Gastroesophageal sphincter (tissue), 3 donors: ENCODE measurements at regions not wholly inside any gene's neighbourhood (a gene's known extent, or its start where the extent isn't known, plus 50 kb on each side); places are given as distances from the start of the nearest gene placed in this dataset.

Experiments used
- POLR2A ChIP-seq, 2 donors: fragments of 450-650 bp; IDR thresholded peaks; one replicate each; pipeline ENCODE4 v1.6.1; 2017; ENCODE audit warnings: antibody characterized with exemption in 2 of 2, mild to moderate bottlenecking in 2 of 2, moderate library complexity in 1 of 2
- POLR2AphosphoS5 ChIP-seq: sonication (generic); formaldehyde crosslinking; IDR thresholded peaks from one replicate; pipeline ENCODE4 v1.6.1; 2017; ENCODE audit warnings: antibody characterized with exemption
- TF ChIP-seq, protein P1 (sequence below), 4 experiments: fragments of 200-600 bp in 2 of 4; fragments of 450-650 bp in 2 of 4; sonication (generic) in 1 of 4; IDR thresholded peaks; one replicate each; pipeline ENCODE4 v1.5.1; 2017 to 2019; ENCODE audit warnings: antibody characterized with exemption in 4 of 4, mild to moderate bottlenecking in 2 of 4, moderate library complexity in 2 of 4

DNA sequence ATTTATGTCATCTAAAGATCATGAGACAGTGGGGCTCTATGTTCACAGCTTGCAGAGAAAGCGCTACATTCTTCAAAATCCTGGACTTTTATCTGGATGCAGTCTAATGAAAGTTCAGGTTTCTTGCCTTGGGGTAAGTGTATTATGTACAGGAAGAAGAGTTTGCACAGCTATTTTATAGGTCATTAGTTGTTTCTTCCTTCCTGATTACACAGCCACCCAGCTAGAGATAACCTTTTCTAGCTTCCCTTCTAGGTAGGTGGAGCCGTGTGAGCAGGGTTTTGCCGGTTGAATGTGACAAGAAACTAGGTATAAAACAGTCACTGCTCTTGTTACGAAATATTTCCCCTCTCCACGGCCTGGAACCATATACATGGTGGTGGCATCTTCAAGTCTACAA, 800.8 kb upstream of the SOX11 start:
- TF ChIP-seq, protein P1, sequence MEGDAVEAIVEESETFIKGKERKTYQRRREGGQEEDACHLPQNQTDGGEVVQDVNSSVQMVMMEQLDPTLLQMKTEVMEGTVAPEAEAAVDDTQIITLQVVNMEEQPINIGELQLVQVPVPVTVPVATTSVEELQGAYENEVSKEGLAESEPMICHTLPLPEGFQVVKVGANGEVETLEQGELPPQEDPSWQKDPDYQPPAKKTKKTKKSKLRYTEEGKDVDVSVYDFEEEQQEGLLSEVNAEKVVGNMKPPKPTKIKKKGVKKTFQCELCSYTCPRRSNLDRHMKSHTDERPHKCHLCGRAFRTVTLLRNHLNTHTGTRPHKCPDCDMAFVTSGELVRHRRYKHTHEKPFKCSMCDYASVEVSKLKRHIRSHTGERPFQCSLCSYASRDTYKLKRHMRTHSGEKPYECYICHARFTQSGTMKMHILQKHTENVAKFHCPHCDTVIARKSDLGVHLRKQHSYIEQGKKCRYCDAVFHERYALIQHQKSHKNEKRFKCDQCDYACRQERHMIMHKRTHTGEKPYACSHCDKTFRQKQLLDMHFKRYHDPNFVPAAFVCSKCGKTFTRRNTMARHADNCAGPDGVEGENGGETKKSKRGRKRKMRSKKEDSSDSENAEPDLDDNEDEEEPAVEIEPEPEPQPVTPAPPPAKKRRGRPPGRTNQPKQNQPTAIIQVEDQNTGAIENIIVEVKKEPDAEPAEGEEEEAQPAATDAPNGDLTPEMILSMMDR (IDR thresholded peaks at IDR 0.05) = no peak
- TF ChIP-seq POLR2A (IDR thresholded peaks at IDR 0.05) (no peak), POLR2AphosphoS5 (no peak)
